ENCODE measurements at regions not wholly inside any gene's neighbourhood (a gene's known extent, or its start where the extent isn't known, plus 50 kb on each side); places are given as distances from the start of the nearest gene placed in this dataset.
A peak's percentile ranks its signal among the peaks of the same experiment; 100 is the strongest.
"Not testable (repeated sequence)": the region's sequence is repeated elsewhere in the genome, so short reads cannot be mapped to it uniquely, and the experiment has no call there.

- H3K9me3 Mint-ChIP-seq = peaks cover 4% of the 10 kb centered on the region
- H3K4me1 Mint-ChIP-seq (ENCODE audit: low read depth) = peaks cover 16% of the 10 kb centered on the region
- no peak for DNase-seq (ENCODE audit: low spot score)
- H3K27ac Mint-ChIP-seq = no peak overlapping the region
- H3K36me3 Mint-ChIP-seq (ENCODE audit: low read depth) = peaks cover 3% of the 10 kb centered on the region
- no peak overlapping the region for H3K4me3 Mint-ChIP-seq
- H3K27me3 Mint-ChIP-seq (ENCODE audit: low read depth) = peaks cover 2% of the 10 kb centered on the region
Observed at GRCh38 chr3:27641271-27641800, 80.8 kb downstream of the EOMES start.

GRCh38 chr3:27639271-27639670, 82.9 kb downstream of the EOMES start:
- H3K27ac Mint-ChIP-seq = peak overlapping the region; percentile 73
- H3K9me3 Mint-ChIP-seq = peaks cover 4% of the 10 kb centered on the region
- H3K4me1 Mint-ChIP-seq (ENCODE audit: low read depth) = peaks cover 16% of the 10 kb centered on the region
- peak; percentile 10 for DNase-seq (ENCODE audit: low spot score)
- H3K27me3 Mint-ChIP-seq (ENCODE audit: low read depth) = peaks cover 2% of the 10 kb centered on the region
- H3K36me3 Mint-ChIP-seq (ENCODE audit: low read depth) = peaks cover 3% of the 10 kb centered on the region
- peak overlapping the region; percentile 42 for H3K4me3 Mint-ChIP-seq

GRCh38 chr3:27638594-27638993, 83.5 kb downstream of the EOMES start:
- peaks cover 3% of the 10 kb centered on the region for H3K36me3 Mint-ChIP-seq (ENCODE audit: low read depth)
- H3K27ac Mint-ChIP-seq = no peak overlapping the region
- no peak for DNase-seq (ENCODE audit: low spot score)
- peaks cover 2% of the 10 kb centered on the region for H3K27me3 Mint-ChIP-seq (ENCODE audit: low read depth)
- peaks cover 4% of the 10 kb centered on the region for H3K9me3 Mint-ChIP-seq
- no peak overlapping the region for H3K4me3 Mint-ChIP-seq
- peaks cover 19% of the 10 kb centered on the region for H3K4me1 Mint-ChIP-seq (ENCODE audit: low read depth)

GRCh38 chr3:27637346-27637995, 84.7 kb downstream of the EOMES start:
- Mint-ChIP-seq H3K36me3 (ENCODE audit: low read depth) (peaks cover 4% of the 10 kb centered on the region), H3K27me3 (ENCODE audit: low read depth) (no peaks in the 10 kb centered on the region), H3K4me1 (ENCODE audit: low read depth) (peaks cover 25% of the 10 kb centered on the region), H3K27ac (no peak overlapping the region), H3K4me3 (no peak overlapping the region), H3K9me3 (peaks cover 4% of the 10 kb centered on the region)
- DNase-seq (ENCODE audit: low spot score) = no peak

- not testable (repeated sequence) for H3K27ac Mint-ChIP-seq; DNase-seq (ENCODE audit: low spot score); H3K4me3 Mint-ChIP-seq; H3K9me3 Mint-ChIP-seq; H3K36me3 Mint-ChIP-seq (ENCODE audit: low read depth); H3K27me3 Mint-ChIP-seq (ENCODE audit: low read depth)
- peaks cover 32% of the 10 kb centered on the region for H3K4me1 Mint-ChIP-seq (ENCODE audit: low read depth)
Observed at GRCh38 chr3:27635006-27635405, 87.1 kb downstream of the EOMES start.

GRCh38 chr3:27633224-27633545, 88.9 kb downstream of the EOMES start:
- peak overlapping the region; percentile 86 for H3K4me3 Mint-ChIP-seq
- H3K9me3 Mint-ChIP-seq = no peaks in the 10 kb centered on the region
- H3K27me3 Mint-ChIP-seq (ENCODE audit: low read depth) = no peaks in the 10 kb centered on the region
- H3K27ac Mint-ChIP-seq = peak overlapping the region; percentile 93
- H3K36me3 Mint-ChIP-seq (ENCODE audit: low read depth) = peaks cover 1% of the 10 kb centered on the region
- no peak for DNase-seq (ENCODE audit: low spot score)
- peaks cover 39% of the 10 kb centered on the region for H3K4me1 Mint-ChIP-seq (ENCODE audit: low read depth)

- Mint-ChIP-seq H3K4me3 (peak overlapping the region; percentile 86), H3K36me3 (ENCODE audit: low read depth) (peaks cover 2% of the 10 kb centered on the region)
Observed at GRCh38 chr3:27632431-27633223, 89.5 kb downstream of the EOMES start.

GRCh38 chr3:27630885-27631284, 91.2 kb downstream of the EOMES start:
- H3K27me3 Mint-ChIP-seq (ENCODE audit: low read depth) = no peaks in the 10 kb centered on the region
- H3K27ac Mint-ChIP-seq = peak overlapping the region; percentile 77
- no peak for DNase-seq (ENCODE audit: low spot score)
- H3K9me3 Mint-ChIP-seq = no peaks in the 10 kb centered on the region
- peak overlapping the region; percentile 41 for H3K4me3 Mint-ChIP-seq
- peaks cover 2% of the 10 kb centered on the region for H3K36me3 Mint-ChIP-seq (ENCODE audit: low read depth)
- peaks cover 54% of the 10 kb centered on the region for H3K4me1 Mint-ChIP-seq (ENCODE audit: low read depth)

More at GRCh38 chr3:27632431-27633223, 89.5 kb downstream of the EOMES start:
- Mint-ChIP-seq H3K27ac (peak overlapping the region; percentile 93), H3K9me3 (no peaks in the 10 kb centered on the region), H3K27me3 (ENCODE audit: low read depth) (no peaks in the 10 kb centered on the region), H3K4me1 (ENCODE audit: low read depth) (peaks cover 43% of the 10 kb centered on the region)
- DNase-seq (ENCODE audit: low spot score) = peak; percentile 48

- no peaks in the 10 kb centered on the region for H3K27me3 Mint-ChIP-seq (ENCODE audit: low read depth)
- peak overlapping the region; percentile 75 for H3K27ac Mint-ChIP-seq
- no peak for DNase-seq (ENCODE audit: low spot score)
- peak overlapping the region; percentile 58 for H3K4me3 Mint-ChIP-seq
- H3K36me3 Mint-ChIP-seq (ENCODE audit: low read depth) = peaks cover 2% of the 10 kb centered on the region
- H3K4me1 Mint-ChIP-seq (ENCODE audit: low read depth) = peaks cover 66% of the 10 kb centered on the region
- no peaks in the 10 kb centered on the region for H3K9me3 Mint-ChIP-seq
Observed at GRCh38 chr3:27629366-27629765, 92.8 kb downstream of the EOMES start.

- no peak for DNase-seq (ENCODE audit: low spot score)
- Mint-ChIP-seq H3K4me3 (peak overlapping the region; percentile 67), H3K4me1 (ENCODE audit: low read depth) (peaks cover 68% of the 10 kb centered on the region), H3K27me3 (ENCODE audit: low read depth) (no peaks in the 10 kb centered on the region), H3K9me3 (no peaks in the 10 kb centered on the region), H3K36me3 (ENCODE audit: low read depth) (peaks cover 2% of the 10 kb centered on the region), H3K27ac (peak overlapping the region; percentile 89)
Observed at GRCh38 chr3:27628026-27628750, 93.9 kb downstream of the EOMES start.

GRCh38 chr3:27626596-27627118, 95.5 kb downstream of the EOMES start:
- Mint-ChIP-seq H3K9me3 (no peaks in the 10 kb centered on the region), H3K4me3 (peak overlapping the region; percentile 1), H3K27me3 (ENCODE audit: low read depth) (no peaks in the 10 kb centered on the region), H3K27ac (peak overlapping the region; percentile 8), H3K4me1 (ENCODE audit: low read depth) (peaks cover 61% of the 10 kb centered on the region), H3K36me3 (ENCODE audit: low read depth) (peaks cover 1% of the 10 kb centered on the region)
- DNase-seq (ENCODE audit: low spot score) = no peak

GRCh38 chr3:27625864-27626263, 96.3 kb downstream of the EOMES start:
- Mint-ChIP-seq H3K4me1 (ENCODE audit: low read depth) (peaks cover 55% of the 10 kb centered on the region), H3K27me3 (ENCODE audit: low read depth) (no peaks in the 10 kb centered on the region), H3K9me3 (no peaks in the 10 kb centered on the region), H3K4me3 (peak overlapping the region; percentile 37), H3K36me3 (ENCODE audit: low read depth) (peaks cover 1% of the 10 kb centered on the region), H3K27ac (peak overlapping the region; percentile 69)
- DNase-seq (ENCODE audit: low spot score) = no peak

- Mint-ChIP-seq H3K27ac (no peak overlapping the region), H3K27me3 (ENCODE audit: low read depth) (no peaks in the 10 kb centered on the region), H3K36me3 (ENCODE audit: low read depth) (peaks cover 1% of the 10 kb centered on the region), H3K4me1 (ENCODE audit: low read depth) (peaks cover 36% of the 10 kb centered on the region), H3K9me3 (no peaks in the 10 kb centered on the region), H3K4me3 (no peak overlapping the region)
- no peak for DNase-seq (ENCODE audit: low spot score)
Observed at GRCh38 chr3:27623085-27623753, 98.9 kb downstream of the EOMES start.
